ENCODE measurements at regions not wholly inside any gene's neighbourhood (a gene's known extent, or its start where the extent isn't known, plus 50 kb on each side); places are given as distances from the start of the nearest gene placed in this dataset.

GRCh38 chr4:11908205-11908604 is 479.5 kb upstream of the HS3ST1 start:
- TF ChIP-seq, protein P1, sequence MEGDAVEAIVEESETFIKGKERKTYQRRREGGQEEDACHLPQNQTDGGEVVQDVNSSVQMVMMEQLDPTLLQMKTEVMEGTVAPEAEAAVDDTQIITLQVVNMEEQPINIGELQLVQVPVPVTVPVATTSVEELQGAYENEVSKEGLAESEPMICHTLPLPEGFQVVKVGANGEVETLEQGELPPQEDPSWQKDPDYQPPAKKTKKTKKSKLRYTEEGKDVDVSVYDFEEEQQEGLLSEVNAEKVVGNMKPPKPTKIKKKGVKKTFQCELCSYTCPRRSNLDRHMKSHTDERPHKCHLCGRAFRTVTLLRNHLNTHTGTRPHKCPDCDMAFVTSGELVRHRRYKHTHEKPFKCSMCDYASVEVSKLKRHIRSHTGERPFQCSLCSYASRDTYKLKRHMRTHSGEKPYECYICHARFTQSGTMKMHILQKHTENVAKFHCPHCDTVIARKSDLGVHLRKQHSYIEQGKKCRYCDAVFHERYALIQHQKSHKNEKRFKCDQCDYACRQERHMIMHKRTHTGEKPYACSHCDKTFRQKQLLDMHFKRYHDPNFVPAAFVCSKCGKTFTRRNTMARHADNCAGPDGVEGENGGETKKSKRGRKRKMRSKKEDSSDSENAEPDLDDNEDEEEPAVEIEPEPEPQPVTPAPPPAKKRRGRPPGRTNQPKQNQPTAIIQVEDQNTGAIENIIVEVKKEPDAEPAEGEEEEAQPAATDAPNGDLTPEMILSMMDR (IDR thresholded peaks at IDR 0.05; ENCODE audit: low read depth, low read length, missing control alignments) = no peak
- no peak for DNase-seq (ENCODE audit: extremely low read depth, low read depth)
- H3K4me3 ChIP-seq (replicated peaks; ENCODE audit: low read depth, low read length) = no peak overlapping the region

- TF ChIP-seq, protein P1 (IDR thresholded peaks at IDR 0.05; ENCODE audit: low read depth, low read length, missing control alignments) = no peak
- no peak for DNase-seq (ENCODE audit: extremely low read depth, low read depth)
- no peak overlapping the region for H3K4me3 ChIP-seq (replicated peaks; ENCODE audit: low read depth, low read length)
These were observed 476.4 kb upstream of the HS3ST1 start for GRCh38 chr4:11904846-11905739.

DNA sequence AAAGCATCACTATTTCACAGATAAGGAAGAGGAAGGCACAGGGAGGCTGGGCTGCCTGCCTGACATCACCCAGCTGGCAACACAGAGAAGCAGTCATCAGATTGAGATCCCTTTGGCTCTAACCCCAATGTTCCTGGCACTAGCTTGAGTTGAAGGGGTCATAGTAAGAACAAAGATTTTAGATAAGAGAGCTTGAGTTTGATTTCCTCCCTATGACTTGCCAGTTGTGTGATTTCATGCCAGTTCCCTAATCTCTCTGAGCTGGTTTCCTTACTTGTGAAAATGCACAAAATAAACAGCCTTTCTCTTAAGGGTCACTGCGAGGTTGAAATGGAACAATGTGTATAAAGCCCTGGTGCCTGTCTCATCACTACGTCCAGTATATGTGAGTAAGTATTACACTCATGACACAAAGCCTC is 475.4 kb upstream of the HS3ST1 start:
- TF ChIP-seq, protein P1 (IDR thresholded peaks at IDR 0.05; ENCODE audit: low read depth, low read length, missing control alignments) = no peak
- DNase-seq (ENCODE audit: extremely low read depth, low read depth) = no peak

GRCh38 chr4:11901089-11901488 is 472.4 kb upstream of the HS3ST1 start:
- no peak overlapping the region for H3K4me3 ChIP-seq (replicated peaks; ENCODE audit: low read depth, low read length)
- TF ChIP-seq, protein P1 (IDR thresholded peaks at IDR 0.05; ENCODE audit: low read depth, low read length, missing control alignments) = no peak
- no peak for DNase-seq (ENCODE audit: extremely low read depth, low read depth)

More for the DNA sequence above, 475.4 kb upstream of the HS3ST1 start:
- no peak overlapping the region for H3K4me3 ChIP-seq (replicated peaks; ENCODE audit: low read depth, low read length)

GRCh38 chr4:11900359-11900758 is 471.7 kb upstream of the HS3ST1 start:
- TF ChIP-seq, protein P1 (IDR thresholded peaks at IDR 0.05; ENCODE audit: low read depth, low read length, missing control alignments) = no peak
- no peak for DNase-seq (ENCODE audit: extremely low read depth, low read depth)
- H3K4me3 ChIP-seq (replicated peaks; ENCODE audit: low read depth, low read length) = no peak overlapping the region

- no peak for DNase-seq (ENCODE audit: extremely low read depth, low read depth)
- H3K4me3 ChIP-seq (replicated peaks; ENCODE audit: low read depth, low read length) = no peak overlapping the region
- TF ChIP-seq, protein P1 (IDR thresholded peaks at IDR 0.05; ENCODE audit: low read depth, low read length, missing control alignments) = no peak
These were observed 470.1 kb upstream of the HS3ST1 start for GRCh38 chr4:11898796-11899195.

Measured in HFF-Myc (cell line).